CD8-positive, alpha-beta memory T cell (primary cell): ENCODE measurements at regions not wholly inside any gene's neighbourhood (a gene's known extent, or its start where the extent isn't known, plus 50 kb on each side); places are given as distances from the start of the nearest gene placed in this dataset.
"Not testable (repeated sequence)": the region's sequence is repeated elsewhere in the genome, so short reads cannot be mapped to it uniquely, and the experiment has no call there.

Experiments
- CTCF ChIA-PET: fragments of 350-600 bp; sonication (Branson Sonifier 250); formaldehyde crosslinking; loops from one replicate; lab custom pipeline; 2021; ENCODE audit warnings: antibody characterized with exemption; lab: Charles Lee
- POLR2A ChIA-PET: fragments of 350-600 bp; sonication (Branson Sonifier 250); formaldehyde crosslinking; loops from one replicate; lab custom pipeline; 2021; ENCODE audit warnings: antibody characterized with exemption; lab: Charles Lee
- DNase-seq, 5 donors: peaks; one replicate each; pipeline versions ENCODE4 v3.0.0 to v3.0.0-alpha.2; 2020 to 2022; ENCODE audit warnings: mixed read lengths in 1 of 5
- H3K27ac ChIP-seq: one replicate; pipeline ENCODE4 v1.7.0; 2013; ENCODE audit warnings: low read depth, mild to moderate bottlenecking, low read length, moderate library complexity
- H3K27me3 ChIP-seq: 2 replicates; pipeline ENCODE4 v1.7.0; 2013; ENCODE audit warnings: low read length, mild to moderate bottlenecking; ENCODE audit not compliant: insufficient read depth, poor library complexity, severe bottlenecking
- H3K36me3 ChIP-seq: 2 replicates; pipeline ENCODE4 v1.7.0; 2013; ENCODE audit warnings: mild to moderate bottlenecking, low read length, moderate library complexity; ENCODE audit not compliant: insufficient read depth
- H3K4me1 ChIP-seq: 2 replicates; pipeline ENCODE4 v1.7.0; 2013; ENCODE audit warnings: mild to moderate bottlenecking, low read length, moderate library complexity; ENCODE audit not compliant: insufficient read depth
- H3K4me3 ChIP-seq: 2 replicates; pipeline ENCODE4 v1.7.0; 2013; ENCODE audit warnings: mild to moderate bottlenecking, low read length
- H3K9me3 ChIP-seq: 2 replicates; pipeline ENCODE4 v1.7.0; 2013; ENCODE audit warnings: mild to moderate bottlenecking, low read length
- H3K27ac Mint-ChIP-seq, 8 donors: one replicate each; pipeline ENCODE4 v1.8.0; 2020 to 2021; ENCODE audit warnings: mixed read lengths in 8 of 8, mild to moderate bottlenecking in 6 of 8, inconsistent platforms in 3 of 8, moderate library complexity in 3 of 8
- H3K27me3 Mint-ChIP-seq, 2 donors: one replicate each; pipeline ENCODE4 v1.8.0; 2020 to 2021; ENCODE audit warnings: mixed read lengths in 2 of 2, mild to moderate bottlenecking in 1 of 2, moderate library complexity in 1 of 2
- H3K36me3 Mint-ChIP-seq, 3 donors: one replicate each; pipeline ENCODE4 v1.8.0; 2020 to 2021; ENCODE audit warnings: mixed read lengths in 3 of 3, inconsistent platforms in 1 of 3, mild to moderate bottlenecking in 1 of 3
- H3K4me1 Mint-ChIP-seq, 3 donors: one replicate each; pipeline ENCODE4 v1.8.0; 2020 to 2021; ENCODE audit warnings: mixed read lengths in 3 of 3, inconsistent platforms in 1 of 3, mild to moderate bottlenecking in 1 of 3
- H3K4me3 Mint-ChIP-seq, 7 donors: one replicate each; pipeline ENCODE4 v1.8.0; 2020 to 2021; ENCODE audit warnings: mixed read lengths in 7 of 7, mild to moderate bottlenecking in 6 of 7, moderate library complexity in 4 of 7, inconsistent platforms in 2 of 7
- H3K9me3 Mint-ChIP-seq, 5 donors: one replicate each; pipeline ENCODE4 v1.8.0; 2020 to 2022; ENCODE audit warnings: mixed read lengths in 5 of 5, mild to moderate bottlenecking in 3 of 5, moderate library complexity in 2 of 5, inconsistent platforms in 1 of 5

- DNase-seq = no peak
- no peaks in the 10 kb centered on the region for H3K4me1 ChIP-seq
- Mint-ChIP-seq H3K27ac (no peak overlapping the region), H3K4me1 (no peaks in the 10 kb centered on the region), H3K36me3 (no peaks in the 10 kb centered on the region), H3K27me3 (no peaks in the 10 kb centered on the region), H3K4me3 (no peak overlapping the region), H3K9me3 (peaks cover 8 to 33% (median 14%) of the 10 kb centered on the region in 5 donors)
- H3K36me3 ChIP-seq = no peaks in the 10 kb centered on the region
- H3K4me3 ChIP-seq = no peak overlapping the region
- ChIA-PET POLR2A (no interaction called here), CTCF (no interaction called here)
- no peaks in the 10 kb centered on the region for H3K27me3 ChIP-seq
- no peak overlapping the region for H3K27ac ChIP-seq
- H3K9me3 ChIP-seq = no peaks in the 10 kb centered on the region
These were observed 111.0 kb upstream of the RPRM start for GRCh38 chr2:153589586-153589985.

- peaks cover 5 to 25% (median 14%) of the 10 kb centered on the region in 5 donors for H3K9me3 Mint-ChIP-seq
- DNase-seq, H3K4me3 ChIP-seq, H3K27ac ChIP-seq, H3K27me3 Mint-ChIP-seq, CTCF ChIA-PET, H3K36me3 ChIP-seq, H3K4me1 ChIP-seq, H3K4me3 Mint-ChIP-seq, H3K27ac Mint-ChIP-seq, H3K4me1 Mint-ChIP-seq, H3K27me3 ChIP-seq, H3K36me3 Mint-ChIP-seq, H3K9me3 ChIP-seq, POLR2A ChIA-PET: not testable (repeated sequence)
These were observed 114.5 kb upstream of the RPRM start for GRCh38 chr2:153593086-153593485.

GRCh38 chr2:153595939-153596338, 117.4 kb upstream of the RPRM start:
- no peaks in the 10 kb centered on the region for H3K36me3 ChIP-seq
- Mint-ChIP-seq H3K9me3 (peaks cover 3 to 14% (median 5%) of the 10 kb centered on the region in 5 donors), H3K36me3 (no peaks in the 10 kb centered on the region), H3K4me3 (no peak overlapping the region), H3K4me1 (no peaks in the 10 kb centered on the region), H3K27ac (no peak overlapping the region), H3K27me3 (no peaks in the 10 kb centered on the region)
- no peak overlapping the region for H3K27ac ChIP-seq
- ChIA-PET POLR2A (no interaction called here), CTCF (no interaction called here)
- H3K27me3 ChIP-seq = no peaks in the 10 kb centered on the region
- H3K9me3 ChIP-seq = no peaks in the 10 kb centered on the region
- H3K4me1 ChIP-seq = no peaks in the 10 kb centered on the region
- no peak for DNase-seq
- no peak overlapping the region for H3K4me3 ChIP-seq

GRCh38 chr2:153601812-153602211, 123.2 kb upstream of the RPRM start:
- ChIA-PET CTCF (no interaction called here), POLR2A (no interaction called here)
- Mint-ChIP-seq H3K36me3 (no peaks in the 10 kb centered on the region), H3K27ac (no peak overlapping the region), H3K9me3 (peaks cover 0 to 3% (median 0%) of the 10 kb centered on the region in 5 donors), H3K27me3 (no peaks in the 10 kb centered on the region), H3K4me3 (no peak overlapping the region), H3K4me1 (no peaks in the 10 kb centered on the region)
- H3K4me1 ChIP-seq = no peaks in the 10 kb centered on the region
- no peak for DNase-seq
- no peaks in the 10 kb centered on the region for H3K36me3 ChIP-seq
- H3K27ac ChIP-seq = no peak overlapping the region
- H3K4me3 ChIP-seq = no peak overlapping the region
- H3K9me3 ChIP-seq = no peaks in the 10 kb centered on the region
- H3K27me3 ChIP-seq = no peaks in the 10 kb centered on the region

- Histone ChIP-seq H3K27ac (no peak overlapping the region), H3K9me3 (no peaks in the 10 kb centered on the region), H3K4me1 (no peaks in the 10 kb centered on the region), H3K4me3 (no peak overlapping the region), H3K36me3 (no peaks in the 10 kb centered on the region), H3K27me3 (no peaks in the 10 kb centered on the region)
- no peak overlapping the region for H3K4me3 Mint-ChIP-seq
- no peaks in the 10 kb centered on the region for H3K36me3 Mint-ChIP-seq
- no peak for DNase-seq
- H3K27ac Mint-ChIP-seq = no peak overlapping the region
- no peaks in the 10 kb centered on the region for H3K27me3 Mint-ChIP-seq
- H3K4me1 Mint-ChIP-seq = no peaks in the 10 kb centered on the region
- peaks cover 0 to 2% (median 0%) of the 10 kb centered on the region in 5 donors for H3K9me3 Mint-ChIP-seq
- CTCF ChIA-PET = no interaction called here
- POLR2A ChIA-PET = no interaction called here
These were observed 125.6 kb upstream of the RPRM start for GRCh38 chr2:153604133-153604532.

GRCh38 chr2:153606623-153607022, 128.1 kb upstream of the RPRM start:
- H3K27ac ChIP-seq = no peak overlapping the region
- CTCF ChIA-PET = no interaction called here
- H3K27me3 ChIP-seq = no peaks in the 10 kb centered on the region

GRCh38 chr2:153622285-153622684, 143.7 kb upstream of the RPRM start:
- H3K36me3 Mint-ChIP-seq = no peaks in the 10 kb centered on the region
- Histone ChIP-seq H3K4me3 (no peak overlapping the region), H3K36me3 (no peaks in the 10 kb centered on the region), H3K9me3 (no peaks in the 10 kb centered on the region), H3K4me1 (no peaks in the 10 kb centered on the region), H3K27ac (no peak overlapping the region), H3K27me3 (no peaks in the 10 kb centered on the region)
- H3K4me1 Mint-ChIP-seq = no peaks in the 10 kb centered on the region
- ChIA-PET CTCF (no interaction called here), POLR2A (no interaction called here)
- no peaks in the 10 kb centered on the region for H3K27me3 Mint-ChIP-seq
- H3K9me3 Mint-ChIP-seq = peaks cover 0 to 23% (median 2%) of the 10 kb centered on the region in 5 donors
- H3K27ac Mint-ChIP-seq = no peak overlapping the region
- DNase-seq = no peak
- no peak overlapping the region for H3K4me3 Mint-ChIP-seq

More at GRCh38 chr2:153606623-153607022, 128.1 kb upstream of the RPRM start:
- Histone ChIP-seq H3K9me3 (no peaks in the 10 kb centered on the region), H3K4me1 (no peaks in the 10 kb centered on the region), H3K36me3 (no peaks in the 10 kb centered on the region), H3K4me3 (no peak overlapping the region)
- H3K4me3 Mint-ChIP-seq = no peak overlapping the region
- POLR2A ChIA-PET = no interaction called here
- no peak overlapping the region for H3K27ac Mint-ChIP-seq
- H3K36me3 Mint-ChIP-seq = no peaks in the 10 kb centered on the region
- H3K4me1 Mint-ChIP-seq = no peaks in the 10 kb centered on the region
- no peaks in the 10 kb centered on the region for H3K27me3 Mint-ChIP-seq
- H3K9me3 Mint-ChIP-seq = peaks cover 0 to 10% (median 2%) of the 10 kb centered on the region in 5 donors
- no peak for DNase-seq

- H3K9me3 Mint-ChIP-seq = peaks cover 0 to 20% (median 5%) of the 10 kb centered on the region in 5 donors
These were observed 144.5 kb upstream of the RPRM start for GRCh38 chr2:153623020-153623419.

GRCh38 chr2:153626676-153627075, 148.1 kb upstream of the RPRM start:
- no peaks in the 10 kb centered on the region for H3K36me3 Mint-ChIP-seq

More at GRCh38 chr2:153623020-153623419, 144.5 kb upstream of the RPRM start:
- Histone ChIP-seq H3K36me3 (no peaks in the 10 kb centered on the region), H3K27ac (no peak overlapping the region), H3K4me3 (no peak overlapping the region), H3K9me3 (no peaks in the 10 kb centered on the region), H3K4me1 (no peaks in the 10 kb centered on the region), H3K27me3 (no peaks in the 10 kb centered on the region)
- Mint-ChIP-seq H3K27ac (no peak overlapping the region), H3K4me3 (no peak overlapping the region), H3K36me3 (no peaks in the 10 kb centered on the region), H3K27me3 (no peaks in the 10 kb centered on the region), H3K4me1 (no peaks in the 10 kb centered on the region)
- DNase-seq = no peak
- POLR2A ChIA-PET = no interaction called here
- CTCF ChIA-PET = no interaction called here

More at GRCh38 chr2:153626676-153627075, 148.1 kb upstream of the RPRM start:
- POLR2A ChIA-PET = no interaction called here
- no peaks in the 10 kb centered on the region for H3K9me3 ChIP-seq
- no peaks in the 10 kb centered on the region for H3K4me1 ChIP-seq
- H3K9me3 Mint-ChIP-seq = peaks cover 0 to 15% (median 6%) of the 10 kb centered on the region in 5 donors
- no peak overlapping the region for H3K4me3 Mint-ChIP-seq
- H3K27me3 Mint-ChIP-seq = peaks cover 0 to 2% of the 10 kb centered on the region in 2 donors
- no peaks in the 10 kb centered on the region for H3K4me1 Mint-ChIP-seq
- DNase-seq = no peak
- CTCF ChIA-PET = no interaction called here
- H3K27ac ChIP-seq = no peak overlapping the region
- no peaks in the 10 kb centered on the region for H3K27me3 ChIP-seq
- H3K36me3 ChIP-seq = no peaks in the 10 kb centered on the region
- H3K27ac Mint-ChIP-seq = no peak overlapping the region
- H3K4me3 ChIP-seq = no peak overlapping the region
